WTC11 (cell line): ENCODE measurements at regions not wholly inside any gene's neighbourhood (a gene's known extent, or its start where the extent isn't known, plus 50 kb on each side); places are given as distances from the start of the nearest gene placed in this dataset.

ENCODE experiments used
- ATAC-seq: fragments of 200-7000 bp; cut with Tn5 transposase; 2 replicates; pipeline ENCODE4 v1.10.0; 2021; ENCODE audit warnings: mild to moderate bottlenecking, moderate library complexity
- CTCF ChIA-PET: fragments of 300-600 bp; sonication (Branson Sonifier 250); formaldehyde crosslinking; loops from one replicate; lab custom pipeline; 2021; ENCODE audit warnings: antibody characterized with exemption; lab: Charles Lee
- POLR2A ChIA-PET: fragments of 350-600 bp; sonication (Branson Sonifier 250); formaldehyde crosslinking; loops from one replicate; lab custom pipeline; 2021; ENCODE audit warnings: antibody characterized with exemption; lab: Charles Lee
- DNase-seq: peaks from one replicate; pipeline ENCODE4 v3.0.0; 2021; ENCODE audit warnings: low spot score
- H3K27ac Mint-ChIP-seq: 2 replicates; pipeline ENCODE4 v1.8.0; 2021; ENCODE audit warnings: mixed read lengths
- H3K27me3 Mint-ChIP-seq: 2 replicates; pipeline ENCODE4 v1.8.0; 2021; ENCODE audit warnings: low read depth, mild to moderate bottlenecking, moderate library complexity, mixed read lengths
- H3K36me3 Mint-ChIP-seq: 2 replicates; pipeline ENCODE4 v1.8.0; 2021; ENCODE audit warnings: mixed read lengths
- H3K4me1 Mint-ChIP-seq: 2 replicates; pipeline ENCODE4 v1.8.0; 2022; ENCODE audit warnings: mixed read lengths
- H3K4me3 Mint-ChIP-seq: 2 replicates; pipeline ENCODE4 v1.8.0; 2021; ENCODE audit warnings: mild to moderate bottlenecking, moderate library complexity, mixed read lengths
- H3K9me3 Mint-ChIP-seq: 2 replicates; pipeline ENCODE4 v1.8.0; 2021; ENCODE audit warnings: mixed read lengths
- CREM ChIP-seq: sonication (generic); formaldehyde crosslinking; IDR thresholded peaks from 2 replicates; pipeline ENCODE4 v1.8.1; 2022; ENCODE audit warnings: mild to moderate bottlenecking, missing genetic modification reagents, moderate library complexity
- HMGXB4 ChIP-seq: sonication (generic); formaldehyde crosslinking; IDR thresholded peaks from 2 replicates; pipeline ENCODE4 v1.8.1; 2023; ENCODE audit warnings: mild to moderate bottlenecking, moderate library complexity, missing genetic modification reagents
- IRF1 ChIP-seq: sonication (generic); formaldehyde crosslinking; IDR thresholded peaks from 2 replicates; pipeline ENCODE4 v1.8.0; 2023; ENCODE audit warnings: missing genetic modification reagents
- IRF2 ChIP-seq: sonication (generic); formaldehyde crosslinking; IDR thresholded peaks from 2 replicates; pipeline ENCODE4 v1.8.0; 2022; ENCODE audit warnings: low read depth, missing genetic modification reagents, borderline replicate concordance
- MAX ChIP-seq: sonication (generic); formaldehyde crosslinking; IDR thresholded peaks from 2 replicates; pipeline ENCODE4 v1.8.0; 2022; ENCODE audit warnings: mild to moderate bottlenecking, missing genetic modification reagents
- MXD4 ChIP-seq: fragments of 250-450 bp; sonication (Bioruptor Pico); IDR thresholded peaks from 2 replicates; pipeline ENCODE4 v1.8.0; 2021; ENCODE audit warnings: mild to moderate bottlenecking, moderate library complexity, borderline replicate concordance
- OVOL2 ChIP-seq: fragments of 250-450 bp; sonication (Bioruptor Pico); IDR thresholded peaks from 2 replicates; pipeline ENCODE4 v1.9.0; 2021; ENCODE audit warnings: mild to moderate bottlenecking, borderline replicate concordance
- SMAD3 ChIP-seq: sonication (generic); formaldehyde crosslinking; IDR thresholded peaks from 2 replicates; pipeline ENCODE4 v1.8.0; 2022; ENCODE audit warnings: missing genetic modification reagents, mild to moderate bottlenecking, borderline replicate concordance
- STAT6 ChIP-seq: sonication (generic); formaldehyde crosslinking; conservative IDR thresholded peaks from 2 replicates; pipeline ENCODE4 v1.8.1; 2023; ENCODE audit warnings: mild to moderate bottlenecking, low read depth, missing genetic modification reagents, moderate library complexity
- ZNF396 ChIP-seq: fragments of 250-450 bp; sonication (Bioruptor Pico); IDR thresholded peaks from 2 replicates; pipeline ENCODE4 v1.8.0; 2021; ENCODE audit warnings: mild to moderate bottlenecking, moderate library complexity, borderline replicate concordance
- ZNF423 ChIP-seq: fragments of 250-450 bp; sonication (Bioruptor Pico); IDR thresholded peaks from 2 replicates; pipeline ENCODE4 v2.1.2; 2022; ENCODE audit warnings: mild to moderate bottlenecking, moderate library complexity
- ZNF425 ChIP-seq: fragments of 250-450 bp; sonication (Bioruptor Pico); conservative IDR thresholded peaks from 2 replicates; pipeline ENCODE4 v1.9.0; 2021; ENCODE audit warnings: mild to moderate bottlenecking
- ZNF512 ChIP-seq: sonication (generic); formaldehyde crosslinking; IDR thresholded peaks from 2 replicates; pipeline ENCODE4 v1.8.1; 2022; ENCODE audit warnings: missing genetic modification reagents, borderline replicate concordance
- ZNF532 ChIP-seq: fragments of 250-450 bp; sonication (Bioruptor Pico); IDR thresholded peaks from 2 replicates; pipeline ENCODE4 v1.9.0; 2021; ENCODE audit warnings: mild to moderate bottlenecking, borderline replicate concordance
- ZNF671 ChIP-seq: fragments of 250-450 bp; sonication (Bioruptor Pico); IDR thresholded peaks from 2 replicates; pipeline ENCODE4 v1.8.0; 2021; ENCODE audit warnings: mild to moderate bottlenecking

GRCh38 chr4:120613778-120614177 is 308.7 kb downstream of the PRDM5 start:
- no peak for TF ChIP-seq IRF2 (CRISPR knock-in tag)
- TF ChIP-seq OVOL2 (CRISPR knock-in tag), result no peak
- no peak for TF ChIP-seq HMGXB4
- no peak for TF ChIP-seq ZNF671
- no peak for TF ChIP-seq MXD4 (CRISPR knock-in tag)
- no peak for TF ChIP-seq IRF1
- TF ChIP-seq ZNF396 (CRISPR knock-in tag), result no peak
- no peak for TF ChIP-seq CREM (CRISPR knock-in tag)
- TF ChIP-seq MAX (CRISPR knock-in tag), result no peak
- TF ChIP-seq ZNF423 (CRISPR knock-in tag), result no peak
- TF ChIP-seq ZNF532, result no peak
- TF ChIP-seq ZNF512 (CRISPR knock-in tag), result no peak
- TF ChIP-seq STAT6, result no peak
- no peak for TF ChIP-seq ZNF425
- TF ChIP-seq SMAD3, result no peak
- POLR2A ChIA-PET, result no interaction called here

More at GRCh38 chr4:120613778-120614177, 308.7 kb downstream of the PRDM5 start:
- CTCF ChIA-PET, result no interaction called here
- Mint-ChIP-seq H3K36me3 (no peaks in the 10 kb centered on the region), H3K27me3 (no peaks in the 10 kb centered on the region), H3K9me3 (no peaks in the 10 kb centered on the region), H3K4me3 (no peak overlapping the region), H3K4me1 (no peaks in the 10 kb centered on the region), H3K27ac (no peak overlapping the region)
- DNase-seq, result no peak
- ATAC-seq, result no peak
